ENCODE measurements at regions not wholly inside any gene's neighbourhood (a gene's known extent, or its start where the extent isn't known, plus 50 kb on each side); places are given as distances from the start of the nearest gene placed in this dataset.
"Not testable (repeated sequence)": the region's sequence is repeated elsewhere in the genome, so short reads cannot be mapped to it uniquely, and the experiment has no call there.

GRCh38 chr2:8424997-8425900 lies 256.6 kb upstream of the ID2 start:
- no peak for DNase-seq (ENCODE audit: low spot score)

GRCh38 chr2:8426550-8426949 lies 255.3 kb upstream of the ID2 start:
- DNase-seq (ENCODE audit: low spot score): no peak

- no peak for DNase-seq (ENCODE audit: low spot score)
Observed at GRCh38 chr2:8427211-8427610, 254.6 kb upstream of the ID2 start.

GRCh38 chr2:8430628-8431027 lies 251.2 kb upstream of the ID2 start:
- DNase-seq (ENCODE audit: low spot score): no peak

GRCh38 chr2:8431446-8432125 lies 250.3 kb upstream of the ID2 start:
- DNase-seq (ENCODE audit: low spot score): no peak

- no peak for DNase-seq (ENCODE audit: low spot score)
Observed at GRCh38 chr2:8432706-8433336, 249.0 kb upstream of the ID2 start.

- no peak for DNase-seq (ENCODE audit: low spot score)
Observed at GRCh38 chr2:8433390-8433789, 248.5 kb upstream of the ID2 start.

- no peak for DNase-seq (ENCODE audit: low spot score)
Observed at GRCh38 chr2:8435608-8436007, 246.2 kb upstream of the ID2 start.

GRCh38 chr2:8436585-8436984 lies 245.3 kb upstream of the ID2 start:
- DNase-seq (ENCODE audit: low spot score): no peak

GRCh38 chr2:8437228-8437948 lies 244.5 kb upstream of the ID2 start:
- no peak for DNase-seq (ENCODE audit: low spot score)

- no peak for DNase-seq (ENCODE audit: low spot score)
Observed at GRCh38 chr2:8437949-8438400, 243.9 kb upstream of the ID2 start.

- peak; percentile 15 for DNase-seq (ENCODE audit: low spot score)
Observed at GRCh38 chr2:8438476-8438875, 243.4 kb upstream of the ID2 start.

- no peak for DNase-seq (ENCODE audit: low spot score)
Observed at GRCh38 chr2:8438996-8439395, 242.9 kb upstream of the ID2 start.

- no peak for DNase-seq (ENCODE audit: low spot score)
Observed at GRCh38 chr2:8440029-8440778, 241.7 kb upstream of the ID2 start.

- DNase-seq (ENCODE audit: low spot score): no peak
Observed at GRCh38 chr2:8441371-8441770, 240.5 kb upstream of the ID2 start.

- no peak for DNase-seq (ENCODE audit: low spot score)
Observed at GRCh38 chr2:8441986-8442385, 239.9 kb upstream of the ID2 start.

GRCh38 chr2:8442833-8443486 lies 238.9 kb upstream of the ID2 start:
- no peak for DNase-seq (ENCODE audit: low spot score)

GRCh38 chr2:8445580-8445979 lies 236.3 kb upstream of the ID2 start:
- DNase-seq (ENCODE audit: low spot score): no peak

- DNase-seq (ENCODE audit: low spot score): not testable (repeated sequence)
Observed at GRCh38 chr2:8446751-8447150, 235.1 kb upstream of the ID2 start.

- no peak for DNase-seq (ENCODE audit: low spot score)
Observed at GRCh38 chr2:8447610-8448221, 234.1 kb upstream of the ID2 start.

Measured in putamen (tissue), 1 donor.